ENCODE measurements at regions not wholly inside any gene's neighbourhood (a gene's known extent, or its start where the extent isn't known, plus 50 kb on each side); places are given as distances from the start of the nearest gene placed in this dataset.

DNA sequence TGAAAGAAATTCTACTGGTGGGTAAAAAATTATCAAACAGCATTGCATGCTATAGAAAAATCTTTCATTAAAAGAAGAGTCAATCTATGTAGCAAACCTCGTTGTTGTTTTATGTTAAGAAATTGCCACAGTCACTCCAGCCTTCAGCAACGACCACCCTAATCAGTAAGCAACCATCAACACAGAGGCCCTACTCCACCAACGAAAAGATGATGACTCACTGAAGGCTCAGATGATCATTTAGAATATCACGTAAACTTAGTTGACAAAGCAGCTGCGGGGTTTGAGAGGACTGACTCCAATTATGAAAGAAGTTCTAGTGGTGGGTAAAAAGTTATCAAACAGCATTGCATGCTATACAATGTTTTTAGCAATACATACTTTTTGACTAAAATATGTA, 242.6 kb downstream of the DRD1 start:
- TF ChIP-seq, protein P1, sequence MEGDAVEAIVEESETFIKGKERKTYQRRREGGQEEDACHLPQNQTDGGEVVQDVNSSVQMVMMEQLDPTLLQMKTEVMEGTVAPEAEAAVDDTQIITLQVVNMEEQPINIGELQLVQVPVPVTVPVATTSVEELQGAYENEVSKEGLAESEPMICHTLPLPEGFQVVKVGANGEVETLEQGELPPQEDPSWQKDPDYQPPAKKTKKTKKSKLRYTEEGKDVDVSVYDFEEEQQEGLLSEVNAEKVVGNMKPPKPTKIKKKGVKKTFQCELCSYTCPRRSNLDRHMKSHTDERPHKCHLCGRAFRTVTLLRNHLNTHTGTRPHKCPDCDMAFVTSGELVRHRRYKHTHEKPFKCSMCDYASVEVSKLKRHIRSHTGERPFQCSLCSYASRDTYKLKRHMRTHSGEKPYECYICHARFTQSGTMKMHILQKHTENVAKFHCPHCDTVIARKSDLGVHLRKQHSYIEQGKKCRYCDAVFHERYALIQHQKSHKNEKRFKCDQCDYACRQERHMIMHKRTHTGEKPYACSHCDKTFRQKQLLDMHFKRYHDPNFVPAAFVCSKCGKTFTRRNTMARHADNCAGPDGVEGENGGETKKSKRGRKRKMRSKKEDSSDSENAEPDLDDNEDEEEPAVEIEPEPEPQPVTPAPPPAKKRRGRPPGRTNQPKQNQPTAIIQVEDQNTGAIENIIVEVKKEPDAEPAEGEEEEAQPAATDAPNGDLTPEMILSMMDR (conservative IDR thresholded peaks at IDR 0.05; ENCODE audit: low read depth, low read length): no peak
- no peak for TF ChIP-seq POLR2A (IDR thresholded peaks at IDR 0.05; ENCODE audit: low read depth, low read length)
- TF ChIP-seq NFE2L2 (IDR thresholded peaks at IDR 0.05; ENCODE audit: low read depth, low read length): no peak
- TF ChIP-seq, protein P2, sequence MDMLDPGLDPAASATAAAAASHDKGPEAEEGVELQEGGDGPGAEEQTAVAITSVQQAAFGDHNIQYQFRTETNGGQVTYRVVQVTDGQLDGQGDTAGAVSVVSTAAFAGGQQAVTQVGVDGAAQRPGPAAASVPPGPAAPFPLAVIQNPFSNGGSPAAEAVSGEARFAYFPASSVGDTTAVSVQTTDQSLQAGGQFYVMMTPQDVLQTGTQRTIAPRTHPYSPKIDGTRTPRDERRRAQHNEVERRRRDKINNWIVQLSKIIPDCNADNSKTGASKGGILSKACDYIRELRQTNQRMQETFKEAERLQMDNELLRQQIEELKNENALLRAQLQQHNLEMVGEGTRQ (IDR thresholded peaks at IDR 0.05; ENCODE audit: low read depth, low read length): no peak
- TF ChIP-seq RAD21 (IDR thresholded peaks at IDR 0.05; ENCODE audit: low read length): no peak
- no peak for TF ChIP-seq MAFK (IDR thresholded peaks at IDR 0.05; ENCODE audit: low read depth, low read length)
- TF ChIP-seq SMC3 (IDR thresholded peaks at IDR 0.05; ENCODE audit: low read depth, low read length): no peak
- TF ChIP-seq, protein P3, sequence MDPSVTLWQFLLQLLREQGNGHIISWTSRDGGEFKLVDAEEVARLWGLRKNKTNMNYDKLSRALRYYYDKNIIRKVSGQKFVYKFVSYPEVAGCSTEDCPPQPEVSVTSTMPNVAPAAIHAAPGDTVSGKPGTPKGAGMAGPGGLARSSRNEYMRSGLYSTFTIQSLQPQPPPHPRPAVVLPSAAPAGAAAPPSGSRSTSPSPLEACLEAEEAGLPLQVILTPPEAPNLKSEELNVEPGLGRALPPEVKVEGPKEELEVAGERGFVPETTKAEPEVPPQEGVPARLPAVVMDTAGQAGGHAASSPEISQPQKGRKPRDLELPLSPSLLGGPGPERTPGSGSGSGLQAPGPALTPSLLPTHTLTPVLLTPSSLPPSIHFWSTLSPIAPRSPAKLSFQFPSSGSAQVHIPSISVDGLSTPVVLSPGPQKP (IDR thresholded peaks at IDR 0.05; ENCODE audit: borderline replicate concordance, low read depth, low read length): no peak
- TF ChIP-seq CEBPB (IDR thresholded peaks at IDR 0.05; ENCODE audit: low read depth, low read length): no peak
- no peak for TF ChIP-seq RCOR1 (IDR thresholded peaks at IDR 0.05; ENCODE audit: insufficient replicate concordance, low read length)
- no peak for TF ChIP-seq CHD1 (IDR thresholded peaks at IDR 0.05; ENCODE audit: low read depth, low read length)
- TF ChIP-seq MAZ (IDR thresholded peaks at IDR 0.05; ENCODE audit: borderline replicate concordance, low read depth, low read length): no peak
- no peak for TF ChIP-seq BHLHE40 (IDR thresholded peaks at IDR 0.05; ENCODE audit: low read depth, low read length)
- peak; percentile 30; the same call in 1 of the 2 replicates for TF ChIP-seq FOS (IDR thresholded peaks at IDR 0.05; ENCODE audit: low read depth, low read length)
